Heart left ventricle (tissue), 13 donors: ENCODE measurements at regions not wholly inside any gene's neighbourhood (a gene's known extent, or its start where the extent isn't known, plus 50 kb on each side); places are given as distances from the start of the nearest gene placed in this dataset.

Experiments
- CTCF ChIP-seq, 12 donors: fragments of 200-600 bp; sonication (generic) in 4 of 12; IDR thresholded peaks; one replicate each; pipeline versions ENCODE4 v1.5.0 to v1.8.0; 2018 to 2022; ENCODE audit warnings: antibody characterized with exemption in 12 of 12, mild to moderate bottlenecking in 5 of 12
- POLR2A ChIP-seq, 2 donors: fragments of 450-650 bp; IDR thresholded peaks; one replicate each; pipeline ENCODE4 v1.6.1; 2017; ENCODE audit warnings: antibody characterized with exemption in 2 of 2, mild to moderate bottlenecking in 2 of 2, moderate library complexity in 2 of 2
- donor health status: ischemic (EF 13 %, LVEDD 7.1; RV severe dilation, severe dysfunction).
- donor health status: DM: no; HTN: yes; CAD: no.
- donor health status: DM: no; HTN: no; CAD: no.
- donor health status: ischemic (EF 25% LVEDD 6.9; RV normal size, moderate dysfunction).
- donor health status: ischemic (EF 25% LVEDD 5.7; RV mildly dilated, moderate dysfunction).
- donor health status: ischemic (EF 35%, LVEDD 5.7; RV mildly dilated, moderate dysfunction).
- donor health status: nonischemic (EF 11% LVEDD 7.7; RV severe dilation, severe dysfunction).
- donor health status: DM: yes; HTN: yes; CAD: no.
- donor health status: PGD.
- donor health status: ischemic (EF 29% LVEDD 5.4; RV normal size, mild dysfunction).
- donor health status: nonischemic (EF 23%, LVEDD 6.1; RV moderate dilation, normal function).

GRCh38 chr6:153966001-153966400, 73.0 kb upstream of the OPRM1 start:
- TF ChIP-seq CTCF (IDR thresholded peaks at IDR 0.05), result no peak
- TF ChIP-seq POLR2A (IDR thresholded peaks at IDR 0.05), result no peak
